Stimulated activated naive CD8-positive, alpha-beta T cell treated with anti-CD3 and anti-CD28 coated beads, Interleukin-15, Interleukin-2, amounts not matched to agents 100 U/mL and 50 U/mL, for 24 hours (primary cell): ENCODE measurements at regions not wholly inside any gene's neighbourhood (a gene's known extent, or its start where the extent isn't known, plus 50 kb on each side); places are given as distances from the start of the nearest gene placed in this dataset.
"Not testable (repeated sequence)": the region's sequence is repeated elsewhere in the genome, so short reads cannot be mapped to it uniquely, and the experiment has no call there.

Source experiments
- ATAC-seq: fragments of 150-1000 bp; cut with Tn5 transposase; one replicate; pipeline ENCODE4 v1.10.0; 2021
- DNase-seq: peaks from one replicate; pipeline ENCODE4 v3.0.0; 2021

GRCh38 chr1:181259026-181259745 is 170.7 kb downstream of the IER5 start:
- DNase-seq (no peak), ATAC-seq (no peak)

- DNase-seq, result no peak
- ATAC-seq, result no peak
These were observed 171.8 kb downstream of the IER5 start for GRCh38 chr1:181260271-181260670.

- ATAC-seq, result no peak
- no peak for DNase-seq
These were observed 172.5 kb downstream of the IER5 start for GRCh38 chr1:181260994-181261393.

GRCh38 chr1:181262069-181262468 is 173.6 kb downstream of the IER5 start:
- ATAC-seq (no peak), DNase-seq (no peak)

- ATAC-seq (no peak), DNase-seq (no peak)
These were observed 174.9 kb downstream of the IER5 start for GRCh38 chr1:181263444-181263843.

GRCh38 chr1:181264821-181265220 is 176.3 kb downstream of the IER5 start:
- DNase-seq, result no peak
- ATAC-seq, result no peak

GRCh38 chr1:181284978-181285377 is 196.5 kb downstream of the IER5 start:
- DNase-seq, result no peak
- no peak for ATAC-seq

- no peak for DNase-seq
These were observed 188.1 kb upstream of the CACNA1E start for GRCh38 chr1:181295217-181295616.

GRCh38 chr1:181296180-181296579 is 187.1 kb upstream of the CACNA1E start:
- ATAC-seq, result no peak
- DNase-seq, result no peak

More at GRCh38 chr1:181295217-181295616, 188.1 kb upstream of the CACNA1E start:
- no peak for ATAC-seq

GRCh38 chr1:181308098-181308497 is 175.2 kb upstream of the CACNA1E start:
- DNase-seq (no peak), ATAC-seq (no peak)

GRCh38 chr1:181310560-181310959 is 172.8 kb upstream of the CACNA1E start:
- no peak for DNase-seq
- ATAC-seq, result no peak

- DNase-seq (no peak), ATAC-seq (no peak)
These were observed 170.4 kb upstream of the CACNA1E start for GRCh38 chr1:181312946-181313345.

- no peak for DNase-seq
- no peak for ATAC-seq
These were observed 169.9 kb upstream of the CACNA1E start for GRCh38 chr1:181313466-181313865.

- DNase-seq (no peak), ATAC-seq (no peak)
These were observed 169.3 kb upstream of the CACNA1E start for GRCh38 chr1:181314010-181314409.

GRCh38 chr1:181314959-181315358 is 168.4 kb upstream of the CACNA1E start:
- ATAC-seq (no peak), DNase-seq (no peak)

GRCh38 chr1:181317261-181317930 is 165.9 kb upstream of the CACNA1E start:
- DNase-seq (peak; percentile 9), ATAC-seq (no peak)

GRCh38 chr1:181318022-181318857 is 165.1 kb upstream of the CACNA1E start:
- DNase-seq, result peak; percentile 22
- no peak for ATAC-seq

- DNase-seq (peak; percentile 27), ATAC-seq (peak; percentile 80)
These were observed 164.5 kb upstream of the CACNA1E start for GRCh38 chr1:181318858-181319235.

GRCh38 chr1:181319907-181320306 is 163.4 kb upstream of the CACNA1E start:
- ATAC-seq (no peak), DNase-seq (no peak)

- DNase-seq (peak; percentile 64), ATAC-seq (peak; percentile 97)
These were observed 158.3 kb upstream of the CACNA1E start for GRCh38 chr1:181324797-181325616.

- not testable (repeated sequence) for ATAC-seq, DNase-seq
These were observed 157.6 kb upstream of the CACNA1E start for GRCh38 chr1:181325765-181326164.

GRCh38 chr1:181326348-181326747 is 157.0 kb upstream of the CACNA1E start:
- DNase-seq (no peak), ATAC-seq (no peak)
